Kidney (tissue), 13 donors: ENCODE measurements at regions not wholly inside any gene's neighbourhood (a gene's known extent, or its start where the extent isn't known, plus 50 kb on each side); places are given as distances from the start of the nearest gene placed in this dataset.

Experiments used
- DNase-seq, 5 donors: peaks; one replicate each; pipeline ENCODE4 v3.0.0-alpha.2; 2013 to 2020
- FAIRE-seq: peaks from 2 replicates; lab custom pipeline; 2012; peaks lifted over from hg19 to GRCh38; lab: Jason Lieb, UNC
- H3K27ac ChIP-seq, 2 donors: one replicate each; pipeline ENCODE4 v1.7.0; 2013; ENCODE audit warnings: low read depth in 2 of 2, low read length in 2 of 2, inconsistent platforms in 1 of 2
- H3K27me3 ChIP-seq: one replicate; pipeline ENCODE4 v1.7.1; 2013; ENCODE audit warnings: low read length, inconsistent platforms; ENCODE audit not compliant: control insufficient read depth, insufficient read depth
- H3K36me3 ChIP-seq, 3 donors: one replicate each; pipeline versions ENCODE4 v1.7.0 to v1.7.1; 2013; ENCODE audit warnings: low read length in 3 of 3, control low read depth in 1 of 3, inconsistent platforms in 1 of 3; ENCODE audit not compliant: insufficient read depth in 3 of 3, control insufficient read depth in 2 of 3
- H3K4me1 ChIP-seq, 3 donors: one replicate each; pipeline versions ENCODE4 v1.7.0 to v1.7.1; 2013; ENCODE audit warnings: low read length in 3 of 3, inconsistent platforms in 1 of 3, low read depth in 1 of 3; ENCODE audit not compliant: control insufficient read depth in 2 of 3, insufficient read depth in 2 of 3
- H3K4me3 ChIP-seq, 3 donors: one replicate each; pipeline versions ENCODE4 v1.7.0 to v1.8.1; 2013; ENCODE audit warnings: low read length in 3 of 3, control low read depth in 1 of 3, inconsistent platforms in 1 of 3
- H3K9ac ChIP-seq, 3 donors: one replicate each; pipeline versions ENCODE4 v1.7.0 to v1.7.1; 2013; ENCODE audit warnings: low read length in 3 of 3, control low read depth in 1 of 3, inconsistent platforms in 1 of 3
- H3K9me3 ChIP-seq, 3 donors: one replicate each; pipeline versions ENCODE4 v1.7.0 to v1.7.1; 2013; ENCODE audit warnings: low read length in 3 of 3, control low read depth in 1 of 3, inconsistent platforms in 1 of 3; ENCODE audit not compliant: control insufficient read depth in 2 of 3, insufficient read depth in 1 of 3
- intact Hi-C: fragments of 100-400 bp; cut with DNase I; formaldehyde crosslinking; loops from one replicate; pipeline ENCODE4 v1.11.1; 2022
- TF ChIP-seq, protein P1 (sequence below): IDR thresholded peaks from 3 replicates; pipeline ENCODE4 v1.5.1; 2012; ENCODE audit warnings: mild to moderate bottlenecking, moderate library complexity, borderline replicate concordance; ENCODE audit not compliant: insufficient read depth; ENCODE audit errors: extremely low read depth
- donor health status: control.
- donor health status: control.
- donor health status: control.
- donor health status: control.
- donor health status: control.
- donor health status: DM: yes; HTN: yes; CAD: no.
- donor health status: Normal renal cell carcinoma (clear cell type).

GRCh38 chr4:174580597-174580996 is 58.3 kb upstream of the HPGD start:
- DNase-seq (no peak), FAIRE-seq (no peak)

DNA sequence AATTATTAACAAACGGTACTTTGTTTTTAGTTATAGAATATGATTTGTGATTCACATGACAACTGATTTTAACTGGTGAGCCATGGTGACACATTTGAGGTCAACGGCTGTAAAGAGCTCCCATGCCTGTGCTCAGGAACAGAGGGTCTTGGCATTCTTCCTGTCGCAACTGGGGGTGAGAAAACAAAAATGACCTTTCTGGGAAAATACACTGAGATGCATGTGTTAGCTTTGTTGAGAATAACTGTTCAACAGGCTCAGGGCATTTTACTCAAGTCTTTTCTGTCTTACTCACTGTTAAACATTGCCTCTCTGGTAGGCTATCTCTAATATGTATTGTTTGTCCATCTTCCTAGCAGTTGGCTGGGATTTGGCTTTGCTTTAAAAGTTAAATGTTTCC is 57.1 kb upstream of the HPGD start:
- TF ChIP-seq, protein P1, sequence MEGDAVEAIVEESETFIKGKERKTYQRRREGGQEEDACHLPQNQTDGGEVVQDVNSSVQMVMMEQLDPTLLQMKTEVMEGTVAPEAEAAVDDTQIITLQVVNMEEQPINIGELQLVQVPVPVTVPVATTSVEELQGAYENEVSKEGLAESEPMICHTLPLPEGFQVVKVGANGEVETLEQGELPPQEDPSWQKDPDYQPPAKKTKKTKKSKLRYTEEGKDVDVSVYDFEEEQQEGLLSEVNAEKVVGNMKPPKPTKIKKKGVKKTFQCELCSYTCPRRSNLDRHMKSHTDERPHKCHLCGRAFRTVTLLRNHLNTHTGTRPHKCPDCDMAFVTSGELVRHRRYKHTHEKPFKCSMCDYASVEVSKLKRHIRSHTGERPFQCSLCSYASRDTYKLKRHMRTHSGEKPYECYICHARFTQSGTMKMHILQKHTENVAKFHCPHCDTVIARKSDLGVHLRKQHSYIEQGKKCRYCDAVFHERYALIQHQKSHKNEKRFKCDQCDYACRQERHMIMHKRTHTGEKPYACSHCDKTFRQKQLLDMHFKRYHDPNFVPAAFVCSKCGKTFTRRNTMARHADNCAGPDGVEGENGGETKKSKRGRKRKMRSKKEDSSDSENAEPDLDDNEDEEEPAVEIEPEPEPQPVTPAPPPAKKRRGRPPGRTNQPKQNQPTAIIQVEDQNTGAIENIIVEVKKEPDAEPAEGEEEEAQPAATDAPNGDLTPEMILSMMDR = no peak
- Histone ChIP-seq H3K9me3 (no peaks in the 10 kb centered on the region), H3K9ac (no peak overlapping the region), H3K36me3 (no peaks in the 10 kb centered on the region), H3K4me1 (no peaks in the 10 kb centered on the region), H3K27ac (no peak overlapping the region), H3K27me3 (no peaks in the 10 kb centered on the region), H3K4me3 (no peak overlapping the region)
- intact Hi-C loops = no loop called here
- DNase-seq (no peak), FAIRE-seq (no peak)

More at GRCh38 chr4:174580597-174580996, 58.3 kb upstream of the HPGD start:
- no peak overlapping the region for H3K4me3 ChIP-seq
- intact Hi-C loops = no loop called here
- no peak overlapping the region for H3K27ac ChIP-seq
- TF ChIP-seq, protein P1 = no peak
- H3K9me3 ChIP-seq = no peaks in the 10 kb centered on the region
- H3K4me1 ChIP-seq = no peaks in the 10 kb centered on the region
- no peaks in the 10 kb centered on the region for H3K27me3 ChIP-seq
- no peak overlapping the region for H3K9ac ChIP-seq
- H3K36me3 ChIP-seq = no peaks in the 10 kb centered on the region

- Histone ChIP-seq H3K4me1 (no peaks in the 10 kb centered on the region), H3K27me3 (no peaks in the 10 kb centered on the region), H3K4me3 (no peak overlapping the region), H3K9me3 (no peaks in the 10 kb centered on the region), H3K36me3 (no peaks in the 10 kb centered on the region), H3K27ac (no peak overlapping the region), H3K9ac (no peak overlapping the region)
- FAIRE-seq (no peak), DNase-seq (no peak)
- TF ChIP-seq, protein P1 = no peak
- intact Hi-C loops = no loop called here
Observed at GRCh38 chr4:174578366-174578765, 56.1 kb upstream of the HPGD start.

GRCh38 chr4:174575436-174575835 is 53.1 kb upstream of the HPGD start:
- H3K4me3 ChIP-seq = no peak overlapping the region

More at GRCh38 chr4:174575436-174575835, 53.1 kb upstream of the HPGD start:
- Histone ChIP-seq H3K9ac (no peak overlapping the region), H3K27me3 (no peaks in the 10 kb centered on the region), H3K4me1 (no peaks in the 10 kb centered on the region), H3K9me3 (no peaks in the 10 kb centered on the region), H3K36me3 (no peaks in the 10 kb centered on the region), H3K27ac (no peak overlapping the region)
- TF ChIP-seq, protein P1 = no peak
- no peak for DNase-seq
- no peak for FAIRE-seq
- intact Hi-C loops = no loop called here
